Right renal pelvis (tissue), 4 donors: ENCODE measurements at regions not wholly inside any gene's neighbourhood (a gene's known extent, or its start where the extent isn't known, plus 50 kb on each side); places are given as distances from the start of the nearest gene placed in this dataset.

Experiments
- DNase-seq, 4 donors: peaks; one replicate each; pipeline ENCODE4 v3.0.0-alpha.2; 2013; ENCODE audit warnings: low read depth in 4 of 4, low spot score in 3 of 4, missing footprints in 1 of 4

- DNase-seq, result no peak
Observed at GRCh38 chr14:39857376-39858055, 425.3 kb upstream of the FBXO33 start.

DNA sequence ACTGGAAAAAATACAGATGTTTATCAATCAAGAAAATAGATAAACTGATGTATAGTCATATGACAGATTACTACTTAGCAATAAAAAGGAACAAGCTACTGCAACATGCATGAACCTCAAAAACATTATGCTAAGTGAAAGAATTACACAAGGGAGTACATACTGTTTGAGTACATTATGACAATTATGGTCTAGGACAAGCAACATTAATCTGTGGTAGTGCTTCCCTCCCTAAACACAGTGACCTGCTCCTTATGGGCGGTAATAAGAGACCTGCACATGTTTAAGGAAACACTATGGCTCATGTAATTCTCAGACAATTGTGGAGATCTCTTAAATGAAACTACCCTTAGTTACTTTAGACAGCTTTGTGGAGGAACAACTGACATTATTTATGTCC, 421.2 kb upstream of the FBXO33 start:
- no peak for DNase-seq

GRCh38 chr14:39851202-39851601, 419.0 kb upstream of the FBXO33 start:
- no peak for DNase-seq

DNA sequence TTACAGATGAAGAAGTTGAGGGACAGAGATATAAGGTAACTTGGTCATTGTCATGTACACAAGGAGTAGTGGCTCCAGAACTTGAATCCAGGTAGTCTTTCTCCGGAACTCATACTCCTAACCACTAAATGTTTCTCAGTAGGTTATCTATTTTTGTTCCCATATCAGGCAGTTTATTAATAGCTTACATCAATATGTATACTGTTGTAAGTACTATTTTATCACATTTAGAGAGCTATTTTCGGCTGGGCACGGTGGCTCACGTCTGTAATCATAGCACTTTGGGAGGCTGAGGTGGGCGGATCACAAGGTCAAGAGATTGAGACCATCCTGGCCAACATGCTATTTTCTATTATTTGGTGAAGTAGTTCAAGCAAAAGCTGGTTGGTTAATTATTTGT, 415.6 kb upstream of the FBXO33 start:
- no peak for DNase-seq

DNA sequence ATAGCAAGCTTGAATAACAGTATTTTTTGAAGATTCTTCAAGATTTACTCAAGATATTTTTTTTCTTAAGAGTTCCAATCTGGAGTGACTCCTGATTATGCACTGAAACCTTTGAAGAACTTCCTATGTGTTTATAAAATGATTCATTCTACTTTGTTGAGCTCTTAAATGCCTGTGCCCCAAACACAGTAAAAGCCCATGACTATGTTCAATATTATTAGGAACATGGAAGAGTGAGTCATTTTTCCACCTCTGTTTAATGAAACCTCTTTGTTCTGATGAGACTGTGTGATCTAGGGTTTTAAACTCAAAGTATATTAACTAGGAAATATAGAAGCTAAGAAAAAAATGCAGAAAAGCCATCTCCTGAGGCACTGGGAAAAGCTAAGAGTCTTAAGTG, 415.0 kb upstream of the FBXO33 start:
- DNase-seq, result no peak

GRCh38 chr14:39843881-39844280, 411.6 kb upstream of the FBXO33 start:
- DNase-seq, result no peak

DNA sequence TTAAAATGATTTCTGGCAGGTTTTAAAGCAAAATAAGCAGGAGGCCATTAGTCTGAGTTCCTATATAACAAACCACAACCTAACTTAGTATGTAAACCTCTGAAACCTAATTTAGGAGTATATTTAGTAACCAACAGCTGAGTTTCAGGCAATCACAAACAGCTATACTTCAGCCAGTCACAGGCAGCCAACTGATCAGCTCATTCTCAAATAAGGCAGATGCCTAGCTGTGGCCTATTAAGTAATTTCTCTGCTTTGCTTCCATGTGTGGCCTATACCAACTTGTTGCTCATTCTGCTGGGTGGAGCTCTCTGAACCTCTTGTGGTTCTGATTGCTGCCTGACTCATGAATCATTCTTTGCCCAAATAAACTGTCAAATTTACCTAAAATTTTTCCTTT, 408.9 kb upstream of the FBXO33 start:
- no peak for DNase-seq

DNA sequence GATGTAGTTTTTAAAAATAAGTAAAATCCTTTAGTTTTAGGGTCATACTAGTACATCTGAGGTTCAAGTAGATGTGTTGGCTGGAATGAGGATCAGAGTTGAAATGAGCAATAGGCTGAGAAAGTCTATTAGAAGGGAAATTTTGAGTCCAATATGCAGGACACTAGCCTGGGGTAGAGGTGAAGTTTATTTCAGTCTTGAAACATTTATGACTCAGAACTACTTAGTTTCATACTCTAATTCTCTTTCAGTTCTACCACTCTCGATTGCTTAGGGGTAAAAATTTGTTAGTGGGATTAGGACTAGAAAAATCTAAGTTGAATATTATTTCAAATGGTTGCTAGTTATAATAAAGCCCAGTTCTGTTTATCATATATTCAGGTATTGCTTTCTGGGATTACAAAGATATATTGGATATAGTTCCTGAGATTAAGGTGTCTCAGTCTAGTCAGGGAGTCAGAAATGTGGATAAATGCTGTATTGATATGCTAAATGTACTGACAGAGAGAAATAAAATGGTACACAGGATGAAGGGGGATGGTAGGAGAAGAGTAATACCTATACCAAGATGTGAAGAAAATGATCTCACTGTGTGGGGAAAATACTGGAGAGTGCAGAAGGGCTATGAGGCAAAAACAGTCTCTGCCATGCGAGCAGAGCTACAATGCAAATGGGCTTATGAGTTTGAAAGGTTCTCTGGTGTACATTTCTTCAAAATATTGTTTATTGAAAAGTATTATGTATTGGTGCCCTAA, 395.8 kb upstream of the FBXO33 start:
- DNase-seq, result no peak

DNA sequence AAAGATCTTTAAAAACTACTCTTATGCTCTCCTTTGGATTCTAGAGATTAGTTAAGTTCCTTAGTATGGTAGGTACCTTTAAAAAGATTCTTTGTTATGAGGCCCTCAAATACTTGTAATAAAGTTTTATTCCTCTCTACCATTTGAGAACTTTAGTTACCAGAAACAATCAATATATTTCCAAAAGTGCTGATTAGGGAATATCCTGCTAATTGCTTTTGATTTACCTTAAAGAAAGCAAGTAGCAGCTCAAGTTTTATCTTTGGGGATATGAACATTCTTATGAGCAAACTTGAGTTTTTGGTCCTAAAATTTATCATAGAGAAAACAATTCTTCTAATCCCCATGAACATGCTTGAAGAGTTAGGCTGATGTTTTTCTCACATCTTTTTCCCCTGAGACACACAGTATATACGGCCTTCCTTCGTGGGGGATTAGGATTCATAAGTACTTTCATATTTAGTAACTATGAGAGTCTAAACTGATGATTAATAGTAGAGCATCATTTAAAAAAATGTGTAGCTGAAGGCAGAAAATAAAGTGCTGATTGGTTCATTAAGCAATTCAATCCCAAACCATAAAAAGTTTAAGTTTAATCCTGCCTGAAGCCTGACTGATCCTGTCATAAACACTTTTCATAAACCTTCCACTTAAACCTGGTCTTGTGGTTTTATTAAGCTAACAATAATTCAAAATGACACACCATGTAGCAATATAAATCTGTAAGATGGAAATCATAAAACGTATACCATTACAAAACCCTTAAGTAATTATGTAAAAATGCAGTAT, 380.5 kb upstream of the FBXO33 start:
- no peak for DNase-seq

DNA sequence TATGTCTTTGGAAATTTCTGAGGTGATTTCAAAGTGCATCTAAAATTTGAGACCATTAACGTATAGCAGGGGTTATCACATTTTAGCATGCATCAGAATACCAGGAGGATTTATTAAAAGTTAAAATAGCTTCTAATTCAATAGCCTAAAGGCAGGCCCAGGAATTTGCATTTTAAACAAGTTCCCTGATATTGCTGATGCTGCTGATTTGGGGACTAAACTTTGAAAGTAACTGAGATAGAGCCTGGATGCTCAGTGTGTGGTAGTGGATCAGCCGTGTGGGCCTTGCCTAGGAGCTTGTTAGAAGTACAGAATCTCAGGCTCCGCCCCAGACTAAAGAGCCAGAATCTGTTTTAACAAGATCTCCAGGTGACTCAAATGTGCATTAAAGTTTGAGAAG, 375.0 kb upstream of the FBXO33 start:
- DNase-seq, result no peak

DNA sequence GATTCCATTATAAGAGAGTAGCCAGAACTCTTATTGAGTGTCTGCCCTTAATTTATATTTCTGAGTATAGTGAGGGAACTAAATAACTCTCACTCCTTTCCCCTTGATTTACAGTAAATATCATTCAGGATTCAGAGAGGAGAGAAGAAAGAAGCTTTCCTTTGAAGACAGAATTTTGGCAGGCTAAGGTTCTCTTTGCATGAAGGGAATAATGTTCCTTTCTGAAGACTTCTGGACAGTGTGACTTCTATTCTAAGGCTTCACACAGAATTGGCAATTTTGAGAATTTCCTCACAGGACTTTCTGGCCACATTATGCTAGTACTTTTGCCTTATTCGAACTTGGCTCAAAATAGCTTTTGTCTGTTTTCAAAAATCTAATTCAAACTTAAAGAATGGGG, 352.2 kb upstream of the FBXO33 start:
- DNase-seq, result no peak

GRCh38 chr14:39781466-39781865, 349.2 kb upstream of the FBXO33 start:
- DNase-seq, result no peak

DNA sequence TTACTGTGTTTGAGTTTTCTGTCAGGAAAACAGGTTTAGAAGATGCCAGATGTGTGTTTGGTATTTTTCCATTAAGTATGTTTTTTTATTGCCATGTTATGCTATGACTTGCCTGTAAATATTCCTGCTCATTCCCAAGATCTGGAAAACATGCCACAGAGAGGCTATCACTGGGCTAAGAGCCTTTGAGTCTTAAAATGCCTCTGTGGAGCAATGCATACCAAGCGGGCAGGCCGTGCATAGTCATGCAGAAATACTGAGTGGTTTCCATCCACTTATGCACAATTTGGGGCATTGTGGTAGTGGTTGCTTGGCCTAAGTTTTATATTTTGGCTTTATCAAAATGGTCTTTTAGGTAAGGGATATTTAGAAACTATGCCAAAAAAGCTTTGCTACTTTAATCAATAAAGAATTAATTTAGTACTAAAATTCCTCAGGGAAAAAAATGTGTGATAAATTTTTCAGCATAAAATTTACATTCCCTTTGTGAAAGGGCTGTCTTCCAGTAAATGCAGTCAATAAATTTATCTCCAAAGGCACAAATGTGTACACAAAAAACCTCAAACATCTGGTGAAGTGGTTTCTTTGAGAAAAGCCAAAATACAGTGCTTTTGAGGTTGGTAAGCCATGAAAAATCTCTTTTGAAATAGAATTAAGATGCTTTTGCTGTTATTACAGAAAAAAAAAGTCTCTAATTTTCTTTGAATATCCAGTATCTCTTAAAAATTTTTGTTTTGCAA, 341.3 kb upstream of the FBXO33 start:
- DNase-seq, result no peak

DNA sequence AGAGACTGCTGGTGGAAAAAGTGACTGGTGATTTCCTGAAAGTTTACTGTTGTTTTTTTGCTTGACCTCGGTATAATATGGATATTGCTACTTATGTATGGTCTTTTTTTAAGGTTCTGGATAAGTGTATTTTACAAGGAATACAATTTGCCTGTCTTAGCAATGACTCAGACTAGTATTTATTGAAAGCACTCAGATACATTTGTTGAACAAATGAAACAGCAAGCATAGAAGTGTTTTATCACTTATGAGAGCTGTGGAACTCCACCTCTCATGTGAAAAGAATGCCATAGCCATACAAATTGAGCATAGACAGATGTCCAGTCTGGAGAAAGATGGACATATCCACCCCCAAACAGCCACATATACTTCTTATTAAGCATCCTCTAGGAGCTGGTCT, 340.4 kb upstream of the FBXO33 start:
- DNase-seq, result no peak

DNA sequence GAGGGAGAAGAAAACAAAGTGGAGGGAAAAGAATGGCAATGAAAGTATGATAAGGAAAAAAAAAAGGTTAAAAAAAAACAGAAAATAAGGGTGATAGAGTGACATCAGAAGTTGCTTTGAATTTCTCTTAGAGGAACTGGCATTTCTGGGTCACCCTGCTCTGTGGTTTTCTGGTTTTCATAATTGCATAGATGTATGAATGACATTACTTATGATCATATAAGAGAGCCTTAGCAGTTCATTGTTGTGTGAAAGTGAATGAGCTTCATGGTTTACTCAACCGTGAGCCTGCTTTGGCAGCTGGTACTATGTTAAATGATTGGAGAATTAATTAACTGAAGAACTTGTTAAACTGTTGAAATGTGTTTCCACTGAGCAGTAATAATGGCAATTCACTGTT, 336.4 kb upstream of the FBXO33 start:
- no peak for DNase-seq

- DNase-seq, result no peak
Observed at GRCh38 chr14:39766397-39767000, 334.3 kb upstream of the FBXO33 start.

GRCh38 chr14:39765676-39766075, 333.4 kb upstream of the FBXO33 start:
- no peak for DNase-seq

DNA sequence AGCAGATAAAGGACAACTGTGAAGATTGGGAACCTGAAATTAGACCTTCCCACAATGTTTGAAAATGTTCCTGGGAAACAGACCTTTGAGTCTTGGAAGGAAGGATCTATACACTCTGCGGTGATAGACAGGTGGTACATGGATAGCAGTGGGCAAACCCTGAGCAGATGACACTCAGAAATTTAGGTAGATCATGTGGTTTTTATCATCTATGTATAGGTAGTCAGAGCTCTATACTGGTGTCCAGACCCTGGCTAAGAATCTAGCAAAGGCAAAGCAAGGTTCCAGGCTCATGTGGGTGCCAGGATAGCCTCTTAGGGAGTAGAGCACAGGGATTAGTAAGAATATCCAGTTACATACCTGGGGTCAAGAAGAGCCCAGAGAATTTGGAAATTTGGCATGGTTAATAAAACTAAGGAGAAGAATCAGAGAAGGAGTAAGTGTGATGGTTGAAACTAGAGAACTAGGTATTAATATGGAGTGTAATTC, 331.2 kb upstream of the FBXO33 start:
- DNase-seq, result no peak

GRCh38 chr14:39762576-39763401, 330.6 kb upstream of the FBXO33 start:
- DNase-seq, result no peak
